HEK293 (cell line): ENCODE measurements at regions not wholly inside any gene's neighbourhood (a gene's known extent, or its start where the extent isn't known, plus 50 kb on each side); places are given as distances from the start of the nearest gene placed in this dataset.

Source experiments
- CTCF ChIA-PET: fragments of 350-600 bp; formaldehyde crosslinking; extraction: SDS; loops from one replicate; lab custom pipeline; 2021; ENCODE audit warnings: antibody characterized with exemption; lab: Yijun Ruan, JAX
- POLR2A ChIA-PET: fragments of 300-600 bp; formaldehyde crosslinking; extraction: SDS; loops from one replicate; lab custom pipeline; 2020; ENCODE audit warnings: antibody characterized with exemption, inconsistent platforms; lab: Yijun Ruan, JAX
- H3K27ac ChIP-seq: fragments of 200-500 bp; sonication (Bioruptor generic); 2 replicates; pipeline ENCODE4 v1.5.1; 2014; ENCODE audit warnings: low read depth, low read length, control low read depth, inconsistent platforms; ENCODE audit errors: extremely low read depth
- H3K36me3 ChIP-seq, 2 experiments: fragments of 200-500 bp in 1 of 2; sonication (Bioruptor generic) in 1 of 2; 1 replicate in 1 of 2; 2 replicates in 1 of 2; pipeline ENCODE4 v1.5.1; 2014 to 2017; ENCODE audit warnings: inconsistent platforms in 2 of 2, low read length in 2 of 2; ENCODE audit not compliant: control insufficient read depth in 2 of 2, insufficient read depth in 1 of 2
- H3K4me1 ChIP-seq: fragments of 200-500 bp; sonication (Bioruptor generic); 2 replicates; pipeline ENCODE4 v1.5.1; 2014; ENCODE audit warnings: mild to moderate bottlenecking, low read length, inconsistent platforms; ENCODE audit not compliant: control insufficient read depth, insufficient read depth
- H3K4me3 ChIP-seq: 2 replicates; pipeline ENCODE4 v1.5.1; 2011; ENCODE audit warnings: low read depth, mild to moderate bottlenecking, control low read depth, low read length, moderate library complexity
- H3K9me3 ChIP-seq: fragments of 200-500 bp; sonication (Bioruptor generic); 2 replicates; pipeline ENCODE4 v1.5.1; 2014; ENCODE audit warnings: low read depth, low read length, inconsistent platforms; ENCODE audit not compliant: control insufficient read depth, insufficient read depth
- GLIS1 ChIP-seq: fragments of 450-650 bp; formaldehyde crosslinking; IDR thresholded peaks from 2 replicates; pipeline ENCODE4 v1.5.1; 2016; ENCODE audit warnings: missing biosample characterization, missing genetic modification characterization
- GLIS2 ChIP-seq: fragments of 450-650 bp; formaldehyde crosslinking; IDR thresholded peaks from 2 replicates; pipeline ENCODE4 v1.5.1; 2016; ENCODE audit warnings: missing biosample characterization, missing genetic modification characterization
- HIC1 ChIP-seq: fragments of 450-650 bp; formaldehyde crosslinking; IDR thresholded peaks from 2 replicates; pipeline ENCODE4 v1.5.1; 2016; ENCODE audit warnings: missing biosample characterization, missing genetic modification characterization
- HOXA7 ChIP-seq: sonication (generic); formaldehyde crosslinking; IDR thresholded peaks from 2 replicates; pipeline ENCODE4 v1.8.1; 2022; ENCODE audit warnings: missing genetic modification reagents, borderline replicate concordance
- PBX3 ChIP-seq: sonication (generic); formaldehyde crosslinking; IDR thresholded peaks from 2 replicates; pipeline ENCODE4 v1.8.1; 2022; ENCODE audit warnings: mild to moderate bottlenecking, moderate library complexity, missing genetic modification reagents
- ZBTB10 ChIP-seq: fragments of 450-650 bp; formaldehyde crosslinking; IDR thresholded peaks from 2 replicates; pipeline ENCODE4 v1.5.1; 2016; ENCODE audit warnings: missing biosample characterization, missing genetic modification characterization
- ZBTB17 ChIP-seq: fragments of 450-650 bp; formaldehyde crosslinking; IDR thresholded peaks from 2 replicates; pipeline ENCODE4 v1.5.1; 2016; ENCODE audit warnings: missing biosample characterization, missing genetic modification characterization
- ZNF121 ChIP-seq: fragments of 450-650 bp; formaldehyde crosslinking; IDR thresholded peaks from 2 replicates; pipeline ENCODE4 v1.5.1; 2016; ENCODE audit warnings: missing biosample characterization, missing genetic modification characterization
- ZNF174 ChIP-seq: fragments of 450-650 bp; formaldehyde crosslinking; IDR thresholded peaks from 2 replicates; pipeline ENCODE4 v1.5.0; 2017; ENCODE audit warnings: missing biosample characterization, mild to moderate bottlenecking, missing genetic modification characterization
- ZNF211 ChIP-seq: fragments of 450-650 bp; formaldehyde crosslinking; IDR thresholded peaks from 2 replicates; pipeline ENCODE4 v1.5.1; 2016; ENCODE audit warnings: low read depth, missing biosample characterization, missing genetic modification characterization
- ZNF23 ChIP-seq: fragments of 450-650 bp; formaldehyde crosslinking; IDR thresholded peaks from 2 replicates; pipeline ENCODE4 v1.5.1; 2016; ENCODE audit warnings: missing biosample characterization, missing genetic modification characterization, borderline replicate concordance
- ZNF280C ChIP-seq: fragments of 450-650 bp; formaldehyde crosslinking; IDR thresholded peaks from 2 replicates; pipeline ENCODE4 v1.5.1; 2016; ENCODE audit warnings: missing biosample characterization, missing genetic modification characterization
- ZNF426 ChIP-seq: fragments of 450-650 bp; formaldehyde crosslinking; IDR thresholded peaks from 2 replicates; pipeline ENCODE4 v1.5.1; 2017; ENCODE audit warnings: missing biosample characterization, missing genetic modification characterization, mild to moderate bottlenecking, inconsistent platforms, moderate library complexity
- ZNF514 ChIP-seq: fragments of 450-650 bp; formaldehyde crosslinking; IDR thresholded peaks from 2 replicates; pipeline ENCODE4 v1.5.1; 2016; ENCODE audit warnings: missing biosample characterization, missing genetic modification characterization
- ZNF645 ChIP-seq: fragments of 450-650 bp; formaldehyde crosslinking; IDR thresholded peaks from 2 replicates; pipeline ENCODE4; 2016; ENCODE audit warnings: missing biosample characterization, missing genetic modification characterization
- ZNF677 ChIP-seq: fragments of 450-650 bp; IDR thresholded peaks from 2 replicates; pipeline ENCODE4 v1.5.0; 2018; ENCODE audit warnings: missing biosample characterization, mild to moderate bottlenecking, missing genetic modification characterization, moderate library complexity
- ZNF837 ChIP-seq: fragments of 450-650 bp; formaldehyde crosslinking; IDR thresholded peaks from 2 replicates; pipeline ENCODE4 v1.5.1; 2016; ENCODE audit warnings: missing biosample characterization, missing genetic modification characterization
- ZSCAN18 ChIP-seq: fragments of 450-650 bp; formaldehyde crosslinking; IDR thresholded peaks from 2 replicates; pipeline ENCODE4 v1.5.1; 2016; ENCODE audit warnings: missing biosample characterization, missing genetic modification characterization

- CTCF ChIA-PET = interaction anchor here (1.2 kb wide), 1 partner anchor 12 kb away, joined by 3 read pairs; no protein-coding TSS in a partner anchor
Observed at GRCh38 chr18:78908462-78909260, 71.0 kb upstream of the SALL3 start.

GRCh38 chr18:78911751-78912283 lies 67.8 kb upstream of the SALL3 start:
- Histone ChIP-seq H3K36me3 (no peaks in the 10 kb centered on the region), H3K4me3 (no peak overlapping the region), H3K9me3 (no peaks in the 10 kb centered on the region), H3K27ac (no peak overlapping the region), H3K4me1 (no peaks in the 10 kb centered on the region)
- POLR2A ChIA-PET = interaction anchor here (0.6 kb wide), 1 partner anchor 278 kb away, joined by 3 read pairs; no protein-coding TSS in a partner anchor
- CTCF ChIA-PET = no interaction called here
- TF ChIP-seq ZBTB10 (tag by site-specific recombination) (no peak), PBX3 (no peak), GLIS2 (tag by site-specific recombination) (no peak), ZNF23 (tag by site-specific recombination) (no peak), ZNF211 (tag by site-specific recombination) (no peak), ZNF837 (tag by site-specific recombination) (no peak), GLIS1 (no peak)

More at GRCh38 chr18:78908462-78909260, 71.0 kb upstream of the SALL3 start:
- TF ChIP-seq ZSCAN18 (tag by site-specific recombination) (no peak), ZNF174 (tag by site-specific recombination) (no peak), HIC1 (tag by site-specific recombination) (no peak), ZNF426 (no peak), ZNF645 (tag by site-specific recombination) (no peak), ZNF121 (no peak), ZBTB17 (tag by site-specific recombination) (no peak), ZNF280C (no peak), ZNF677 (tag by site-specific recombination) (no peak), ZNF514 (tag by site-specific recombination) (no peak), HOXA7 (no peak)
- no peak overlapping the region for H3K4me3 ChIP-seq
- H3K27ac ChIP-seq = no peak overlapping the region
- POLR2A ChIA-PET = no interaction called here
- no peaks in the 10 kb centered on the region for H3K36me3 ChIP-seq
- H3K9me3 ChIP-seq = no peaks in the 10 kb centered on the region
- H3K4me1 ChIP-seq = no peaks in the 10 kb centered on the region
